ENCODE measurements at regions not wholly inside any gene's neighbourhood (a gene's known extent, or its start where the extent isn't known, plus 50 kb on each side); places are given as distances from the start of the nearest gene placed in this dataset.

GRCh38 chr22:48586799-48587185 is 1240.9 kb downstream of the BRD1 start:
- intact Hi-C loops (cut with DNase I): no loop called here
- ATAC-seq (no peak), DNase-seq (ENCODE audit: missing footprints) (peak; percentile 66)

DNA sequence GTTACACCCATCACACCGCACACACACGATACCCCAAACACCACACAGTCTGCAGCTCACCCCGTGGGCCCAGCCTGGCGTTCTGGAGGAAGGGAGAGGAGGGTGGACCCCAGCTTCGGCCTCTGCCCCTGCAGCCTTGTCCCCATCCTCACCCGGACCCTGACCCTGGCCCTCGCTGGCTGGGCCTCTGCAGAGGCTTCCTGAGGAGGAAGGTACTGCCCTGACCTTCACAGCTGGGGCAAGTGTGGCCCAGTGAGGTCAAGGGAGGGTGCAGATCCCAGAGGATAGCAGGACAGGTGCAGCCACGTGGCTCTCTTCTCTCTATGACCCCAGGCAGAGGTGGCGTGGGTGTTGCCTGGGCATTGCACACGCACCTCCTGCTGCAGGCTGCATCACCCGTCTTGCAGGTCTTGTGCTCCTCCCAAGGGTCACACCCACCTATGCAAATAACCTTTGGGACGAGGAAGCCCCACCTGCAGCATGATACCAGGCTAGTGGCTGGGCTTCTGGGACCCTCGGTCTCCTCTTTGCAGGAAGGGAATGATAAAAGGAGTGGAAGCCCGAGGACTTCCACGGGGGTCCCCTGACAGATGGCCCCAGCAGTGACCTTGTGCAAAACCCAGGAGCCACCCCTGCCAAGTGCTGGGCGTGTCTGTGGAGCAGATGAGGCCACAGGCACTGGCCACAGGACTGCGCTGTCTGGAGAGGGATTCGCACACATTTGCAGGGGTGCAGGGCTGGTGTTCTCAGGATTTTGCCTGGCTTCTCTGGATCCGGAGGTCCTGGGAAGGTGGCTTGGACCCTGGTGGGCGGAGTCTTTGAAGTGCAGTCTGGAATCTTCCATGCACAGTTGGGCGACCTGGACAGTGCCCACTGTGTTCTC is 1241.5 kb downstream of the BRD1 start:
- ATAC-seq (no peak), DNase-seq (ENCODE audit: missing footprints) (peak; percentile 31)
- intact Hi-C loops (cut with DNase I): no loop called here

GRCh38 chr22:48584170-48584569 is 1243.5 kb downstream of the BRD1 start:
- ATAC-seq (no peak), DNase-seq (ENCODE audit: missing footprints) (no peak)
- intact Hi-C loops (cut with DNase I): no loop called here

- intact Hi-C loops (cut with DNase I): no loop called here
- ATAC-seq (no peak), DNase-seq (ENCODE audit: missing footprints) (peak; percentile 35)
Measured at GRCh38 chr22:48581796-48582469, 1245.7 kb downstream of the BRD1 start.

GRCh38 chr22:48581205-48581766 is 1246.4 kb downstream of the BRD1 start:
- DNase-seq (ENCODE audit: missing footprints) (peak; percentile 25), ATAC-seq (no peak)
- intact Hi-C loops (cut with DNase I): no loop called here

- intact Hi-C loops (cut with DNase I): no loop called here
- no peak for ATAC-seq
- peak; percentile 21 for DNase-seq (ENCODE audit: missing footprints)
Measured at GRCh38 chr22:48580481-48580970, 1247.1 kb downstream of the BRD1 start.

GRCh38 chr22:48579928-48580309 is 1247.8 kb downstream of the BRD1 start:
- ATAC-seq (no peak), DNase-seq (ENCODE audit: missing footprints) (peak; percentile 26)
- intact Hi-C loops (cut with DNase I): loop anchor here (10.0 kb wide), 2 partner anchors 725 to 1055 kb away; no protein-coding TSS in a partner anchor

DNA sequence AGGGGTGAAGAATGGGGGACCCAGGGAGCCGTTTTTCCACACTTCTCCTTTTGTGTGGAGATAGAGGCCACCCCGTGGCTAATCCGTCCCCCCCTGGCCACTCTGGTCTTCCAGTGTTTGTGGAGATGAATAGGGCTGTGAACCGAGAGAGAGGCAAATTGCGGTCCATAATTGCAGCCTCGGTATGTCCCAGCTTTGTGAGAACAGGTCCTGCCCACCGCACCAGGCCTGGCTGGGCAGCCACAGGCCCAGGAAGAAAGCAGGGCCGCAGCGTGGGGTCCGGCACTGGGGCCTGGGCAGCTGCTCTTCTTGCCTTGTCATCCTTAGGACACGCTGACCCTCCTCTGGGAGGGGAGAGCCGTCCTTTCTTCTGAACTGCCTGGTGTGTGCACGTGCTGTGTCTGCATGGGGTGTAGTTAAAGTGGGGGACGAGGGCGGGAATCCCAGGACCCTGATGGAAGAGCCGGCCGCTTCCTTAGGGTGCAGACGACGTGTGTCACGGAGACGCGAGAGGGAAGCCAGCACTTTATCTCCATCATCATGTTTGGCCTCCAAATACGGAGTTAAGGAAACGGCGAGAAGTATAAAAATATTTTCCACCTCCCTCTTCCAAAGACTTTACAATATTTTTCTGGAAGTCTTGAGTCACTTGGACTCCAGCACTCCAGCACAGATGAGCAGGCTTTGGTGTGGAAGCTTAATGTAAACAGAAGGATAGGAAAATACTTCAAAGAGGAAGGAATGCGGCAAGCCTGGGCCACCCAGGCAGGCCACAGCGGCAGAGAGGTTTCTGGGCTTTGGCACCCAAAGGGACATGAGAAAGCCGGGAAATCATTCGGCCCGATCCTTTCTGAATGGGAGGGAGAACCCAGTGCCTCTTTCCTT is 1248.4 kb downstream of the BRD1 start:
- ATAC-seq (no peak), DNase-seq (ENCODE audit: missing footprints) (peak; percentile 43)

GRCh38 chr22:48578138-48579042 is 1249.3 kb downstream of the BRD1 start:
- intact Hi-C loops (cut with DNase I): loop anchor here (10.0 kb wide), 2 partner anchors 726 to 1056 kb away; no protein-coding TSS in a partner anchor

More for the DNA sequence above, 1248.4 kb downstream of the BRD1 start:
- intact Hi-C loops (cut with DNase I): loop anchor here (10.0 kb wide), 2 partner anchors 726 to 1056 kb away; no protein-coding TSS in a partner anchor

DNA sequence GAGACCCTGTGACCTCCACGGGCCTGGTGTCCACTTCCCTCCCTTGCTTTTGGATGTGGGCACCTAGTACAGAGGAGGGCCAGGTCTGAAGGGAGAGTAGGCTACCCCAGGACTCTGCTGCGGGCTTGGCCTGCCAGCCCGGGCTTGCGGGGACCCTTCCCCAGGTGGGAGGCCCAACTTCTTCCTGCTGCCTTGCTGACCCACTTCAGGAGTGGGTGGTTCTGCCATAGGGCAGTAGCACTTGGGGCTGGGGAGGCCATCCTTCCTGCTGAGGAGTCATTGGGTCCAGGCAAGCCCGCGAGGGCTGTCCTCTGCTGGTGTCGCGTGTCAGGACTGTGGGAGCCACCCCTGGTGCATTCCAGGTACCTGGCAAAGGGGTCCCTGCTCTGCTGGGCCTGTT is 1250.0 kb downstream of the BRD1 start:
- intact Hi-C loops (cut with DNase I): loop anchor here (10.0 kb wide), 2 partner anchors 727 to 1057 kb away; no protein-coding TSS in a partner anchor
- DNase-seq (ENCODE audit: missing footprints): peak; percentile 35
- no peak for ATAC-seq

More at GRCh38 chr22:48578138-48579042, 1249.3 kb downstream of the BRD1 start:
- no peak for ATAC-seq
- peak; percentile 28 for DNase-seq (ENCODE audit: missing footprints)

- intact Hi-C loops (cut with DNase I): loop anchor here (10.0 kb wide), 2 partner anchors 728 to 1058 kb away; no protein-coding TSS in a partner anchor
- DNase-seq (ENCODE audit: missing footprints): peak; percentile 33
- no peak for ATAC-seq
Measured at GRCh38 chr22:48577014-48577690, 1250.5 kb downstream of the BRD1 start.

DNA sequence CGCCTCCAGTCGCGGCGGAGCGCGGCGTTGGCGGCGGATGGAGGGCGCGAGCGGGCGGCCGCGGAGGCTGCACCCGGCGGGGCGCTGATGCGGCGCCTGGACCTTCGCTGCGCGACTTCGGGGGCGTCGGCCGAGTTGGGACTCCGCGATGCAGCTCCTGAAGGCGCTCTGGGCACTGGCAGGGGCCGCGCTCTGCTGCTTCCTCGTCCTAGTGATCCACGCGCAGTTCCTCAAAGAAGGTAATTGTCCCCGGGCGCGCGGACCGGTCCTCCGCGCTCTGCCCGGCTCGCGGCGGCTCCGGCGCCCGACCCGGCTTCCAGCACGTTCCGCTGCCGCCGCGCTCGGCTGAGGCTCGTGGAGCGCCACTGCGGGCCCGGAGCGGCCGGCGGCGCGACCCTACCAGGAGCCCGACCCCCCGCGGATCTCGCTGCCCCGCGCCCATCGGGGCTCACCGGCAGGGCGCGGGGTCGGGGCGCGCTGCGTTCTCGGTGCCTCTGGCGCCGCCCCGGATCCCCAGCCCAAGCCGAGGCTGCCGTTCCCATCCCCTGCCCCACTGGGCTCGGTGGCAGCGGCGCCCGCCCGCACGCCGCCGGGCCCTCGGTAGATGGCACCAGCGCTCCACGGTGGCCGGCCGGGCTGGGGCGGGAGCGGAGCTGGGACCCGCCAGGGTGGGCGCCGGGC is 1251.2 kb downstream of the BRD1 start:
- intact Hi-C loops (cut with DNase I): loop anchor here (10.0 kb wide), 2 partner anchors 728 to 1058 kb away; no protein-coding TSS in a partner anchor
- ATAC-seq (no peak), DNase-seq (ENCODE audit: missing footprints) (peak; percentile 52)

GRCh38 chr22:48575618-48576332 is 1251.9 kb downstream of the BRD1 start:
- peak; percentile 41 for DNase-seq (ENCODE audit: missing footprints)
- intact Hi-C loops (cut with DNase I): loop anchor here (10.0 kb wide), 2 partner anchors 729 to 1059 kb away; no protein-coding TSS in a partner anchor

GRCh38 chr22:48574776-48575617 is 1252.7 kb downstream of the BRD1 start:
- ATAC-seq: no peak
- DNase-seq (ENCODE audit: missing footprints): peak; percentile 41
- intact Hi-C loops (cut with DNase I): loop anchor here (10.0 kb wide), 2 partner anchors 730 to 1060 kb away; no protein-coding TSS in a partner anchor

More at GRCh38 chr22:48575618-48576332, 1251.9 kb downstream of the BRD1 start:
- no peak for ATAC-seq

All from Right ventricle myocardium inferior (tissue), 1 donor.